Cardiac muscle cell (in vitro differentiated cells and primary cell): ENCODE measurements at regions not wholly inside any gene's neighbourhood (a gene's known extent, or its start where the extent isn't known, plus 50 kb on each side); places are given as distances from the start of the nearest gene placed in this dataset.

Experiments
- DNase-seq, 2 donors: peaks; one replicate each; pipeline versions ENCODE4 v3.0.0 to v3.0.0-alpha.2; 2010 to 2017; ENCODE audit warnings: low read depth in 1 of 2, low spot score in 1 of 2
- H3K27ac ChIP-seq: fragments of 200-600 bp; sonication (generic); 2 replicates; pipeline ENCODE4 v1.5.1; 2016
- H3K27me3 ChIP-seq: fragments of 200-600 bp; sonication (generic); 2 replicates; pipeline ENCODE4 v1.6.0; 2016; ENCODE audit warnings: control low read depth
- H3K36me3 ChIP-seq: fragments of 200-600 bp; sonication (generic); 2 replicates; pipeline ENCODE4 v1.5.1; 2016; ENCODE audit warnings: control low read depth
- H3K4me1 ChIP-seq: fragments of 200-600 bp; sonication (generic); 2 replicates; pipeline ENCODE4 v1.8.1; 2017; ENCODE audit warnings: low read depth, mild to moderate bottlenecking, mixed run types
- H3K4me3 ChIP-seq: fragments of 200-600 bp; sonication (generic); 2 replicates; pipeline ENCODE4 v1.5.1; 2016; ENCODE audit warnings: mild to moderate bottlenecking
- H3K9me3 ChIP-seq: fragments of 200-600 bp; sonication (generic); 2 replicates; pipeline ENCODE4 v1.5.1; 2017; ENCODE audit warnings: low read depth, mild to moderate bottlenecking, control low read depth
- TF ChIP-seq, protein P1 (sequence below): IDR thresholded peaks from 2 replicates; pipeline ENCODE4 v1.5.1; 2012; ENCODE audit warnings: low read depth, mild to moderate bottlenecking, low read length

DNA sequence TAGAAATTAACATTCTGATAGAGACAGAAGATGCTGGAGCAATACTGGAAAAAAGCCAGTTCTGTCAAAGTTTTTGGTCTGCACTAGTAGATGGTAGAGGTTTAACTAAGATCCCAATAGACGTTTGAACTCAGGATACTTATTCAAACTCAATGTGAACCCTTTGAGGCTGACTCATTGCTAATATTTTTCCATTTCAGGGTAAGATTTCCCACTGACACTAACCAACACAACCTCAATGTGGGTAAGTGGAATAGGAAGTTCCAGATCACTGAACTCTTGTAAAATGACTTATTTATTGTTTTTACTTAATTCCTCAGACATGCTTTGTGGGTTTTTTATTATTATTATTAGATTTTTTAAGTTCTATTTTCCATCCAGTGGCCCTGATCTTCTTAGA lies 1024.8 kb downstream of the EPHA3 start:
- no peak overlapping the region for H3K4me3 ChIP-seq
- TF ChIP-seq, protein P1, sequence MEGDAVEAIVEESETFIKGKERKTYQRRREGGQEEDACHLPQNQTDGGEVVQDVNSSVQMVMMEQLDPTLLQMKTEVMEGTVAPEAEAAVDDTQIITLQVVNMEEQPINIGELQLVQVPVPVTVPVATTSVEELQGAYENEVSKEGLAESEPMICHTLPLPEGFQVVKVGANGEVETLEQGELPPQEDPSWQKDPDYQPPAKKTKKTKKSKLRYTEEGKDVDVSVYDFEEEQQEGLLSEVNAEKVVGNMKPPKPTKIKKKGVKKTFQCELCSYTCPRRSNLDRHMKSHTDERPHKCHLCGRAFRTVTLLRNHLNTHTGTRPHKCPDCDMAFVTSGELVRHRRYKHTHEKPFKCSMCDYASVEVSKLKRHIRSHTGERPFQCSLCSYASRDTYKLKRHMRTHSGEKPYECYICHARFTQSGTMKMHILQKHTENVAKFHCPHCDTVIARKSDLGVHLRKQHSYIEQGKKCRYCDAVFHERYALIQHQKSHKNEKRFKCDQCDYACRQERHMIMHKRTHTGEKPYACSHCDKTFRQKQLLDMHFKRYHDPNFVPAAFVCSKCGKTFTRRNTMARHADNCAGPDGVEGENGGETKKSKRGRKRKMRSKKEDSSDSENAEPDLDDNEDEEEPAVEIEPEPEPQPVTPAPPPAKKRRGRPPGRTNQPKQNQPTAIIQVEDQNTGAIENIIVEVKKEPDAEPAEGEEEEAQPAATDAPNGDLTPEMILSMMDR: no peak
- H3K27ac ChIP-seq: no peak overlapping the region
- DNase-seq: no peak
- no peaks in the 10 kb centered on the region for H3K9me3 ChIP-seq
- no peaks in the 10 kb centered on the region for H3K36me3 ChIP-seq
- peaks cover 7% of the 10 kb centered on the region for H3K4me1 ChIP-seq
- H3K27me3 ChIP-seq: no peaks in the 10 kb centered on the region

DNA sequence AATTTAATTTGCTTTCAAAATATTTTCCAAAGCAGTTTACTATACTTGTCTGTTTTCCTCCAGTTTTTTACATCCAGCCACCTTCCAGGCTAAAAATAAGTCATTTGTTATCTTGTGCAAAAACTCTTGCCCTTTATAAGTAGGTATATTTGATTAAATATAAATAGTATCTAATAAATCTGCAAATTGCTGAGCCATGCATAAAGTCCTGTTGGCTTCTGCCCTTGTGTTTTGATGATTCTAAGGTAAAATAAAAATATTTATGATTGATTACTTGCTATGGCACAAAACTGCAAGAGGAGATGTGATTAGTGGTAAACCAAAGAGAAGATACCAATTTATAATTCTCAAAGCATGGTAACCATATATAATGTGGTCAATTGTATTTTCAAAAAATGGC lies 1026.7 kb downstream of the EPHA3 start:
- no peak overlapping the region for H3K4me3 ChIP-seq
- no peak for DNase-seq
- peaks cover 7% of the 10 kb centered on the region for H3K4me1 ChIP-seq
- no peaks in the 10 kb centered on the region for H3K36me3 ChIP-seq
- no peak overlapping the region for H3K27ac ChIP-seq
- no peaks in the 10 kb centered on the region for H3K27me3 ChIP-seq
- H3K9me3 ChIP-seq: no peaks in the 10 kb centered on the region
- TF ChIP-seq, protein P1: no peak

DNA sequence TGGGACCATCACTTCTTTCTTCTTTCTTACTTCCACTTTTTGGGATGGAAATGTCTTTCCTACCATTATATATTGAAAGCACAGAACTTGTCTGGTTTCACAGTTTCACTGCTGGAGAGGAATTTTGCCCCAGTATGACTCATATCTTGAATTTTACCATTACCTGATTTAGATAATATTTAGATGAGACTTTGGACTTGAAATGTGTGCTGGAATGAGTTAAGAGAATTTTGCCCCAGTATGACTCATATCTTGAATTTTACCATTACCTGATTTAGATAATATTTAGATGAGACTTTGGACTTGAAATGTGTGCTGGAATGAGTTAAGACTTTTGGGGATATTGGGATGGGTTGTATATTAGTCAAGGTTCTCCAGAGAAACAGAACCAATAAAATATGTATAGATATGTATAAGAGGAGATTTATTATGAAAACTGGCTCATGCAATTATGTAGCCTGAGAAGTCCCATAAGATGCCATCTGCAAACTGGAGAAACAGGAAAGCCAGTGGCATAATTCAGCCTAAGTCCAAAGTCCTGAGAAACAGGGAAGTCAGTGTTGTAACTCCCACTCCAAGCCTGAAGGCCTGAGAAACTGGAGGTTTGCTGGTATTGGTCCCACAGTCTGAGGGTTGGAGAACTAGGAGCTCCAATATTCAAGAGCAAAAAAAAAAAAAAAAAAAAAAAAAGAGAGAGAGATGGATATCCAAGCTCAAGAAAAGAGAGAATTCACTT lies 1029.2 kb downstream of the EPHA3 start:
- Histone ChIP-seq H3K4me1 (peaks cover 7% of the 10 kb centered on the region), H3K27me3 (no peaks in the 10 kb centered on the region), H3K27ac (no peak overlapping the region), H3K36me3 (no peaks in the 10 kb centered on the region), H3K4me3 (no peak overlapping the region), H3K9me3 (no peaks in the 10 kb centered on the region)
- DNase-seq: no peak
- TF ChIP-seq, protein P1: no peak

DNA sequence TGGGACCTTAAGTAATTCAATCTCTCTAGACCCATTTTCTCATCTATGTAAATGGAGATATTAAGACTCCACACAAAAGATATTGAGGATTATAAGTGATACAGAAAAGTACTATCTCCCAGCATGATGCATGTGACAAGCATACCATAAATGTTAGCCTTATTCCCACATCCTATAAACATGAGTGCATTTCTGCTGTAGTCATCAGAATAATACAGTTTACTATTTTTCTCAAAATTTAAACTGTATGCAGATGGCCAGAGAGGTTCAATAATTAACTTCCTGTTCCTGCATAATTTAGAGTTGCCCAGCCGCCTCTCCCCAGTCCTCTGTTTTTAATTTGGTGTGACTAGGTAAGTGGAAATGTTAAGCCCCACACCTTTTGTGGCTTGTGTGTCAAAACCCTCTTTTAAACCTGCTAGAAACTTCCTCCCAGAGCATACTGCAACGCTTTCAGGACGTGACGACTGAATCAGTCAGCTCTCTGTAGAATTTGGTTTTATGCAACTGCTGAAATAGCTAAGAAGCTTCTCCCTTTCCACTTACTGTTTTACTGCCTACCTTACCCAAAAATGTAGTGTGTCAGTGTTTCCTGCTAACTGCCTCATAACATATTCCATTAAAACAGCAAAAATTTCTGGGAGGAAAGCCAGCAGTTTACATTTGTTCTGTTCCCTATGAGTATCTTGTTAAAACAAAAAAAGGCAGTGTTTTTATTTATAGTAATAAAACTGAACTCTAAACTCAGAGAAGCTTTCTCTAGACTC lies 1037.9 kb downstream of the EPHA3 start:
- TF ChIP-seq, protein P1: no peak
- Histone ChIP-seq H3K9me3 (no peaks in the 10 kb centered on the region), H3K36me3 (no peaks in the 10 kb centered on the region), H3K4me1 (no peaks in the 10 kb centered on the region), H3K4me3 (no peak overlapping the region), H3K27ac (no peak overlapping the region), H3K27me3 (no peaks in the 10 kb centered on the region)
- DNase-seq: no peak

DNA sequence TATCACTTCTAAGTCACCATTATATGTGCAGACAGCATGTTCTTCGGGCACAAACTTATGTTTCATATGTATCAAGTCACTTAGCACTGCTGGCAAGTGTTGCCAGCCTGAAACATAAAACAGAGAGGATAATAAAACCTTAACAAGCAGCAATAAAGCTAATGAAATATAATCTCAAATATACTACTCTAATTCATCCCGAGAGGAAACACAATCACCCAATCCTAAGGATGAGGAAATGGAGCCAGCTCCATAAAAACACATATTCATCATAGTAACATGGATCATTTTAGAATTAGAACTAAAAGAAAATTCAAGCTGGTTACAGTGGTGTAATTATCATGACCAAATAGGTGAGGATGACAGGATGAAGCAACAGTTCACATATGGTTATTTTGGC lies 1072.7 kb downstream of the EPHA3 start:
- Histone ChIP-seq H3K4me1 (no peaks in the 10 kb centered on the region), H3K4me3 (no peak overlapping the region), H3K27ac (no peak overlapping the region), H3K36me3 (no peaks in the 10 kb centered on the region), H3K27me3 (no peaks in the 10 kb centered on the region), H3K9me3 (no peaks in the 10 kb centered on the region)
- TF ChIP-seq, protein P1: no peak
- no peak for DNase-seq
